CD4-positive, alpha-beta T cell (primary cell): ENCODE measurements at regions not wholly inside any gene's neighbourhood (a gene's known extent, or its start where the extent isn't known, plus 50 kb on each side); places are given as distances from the start of the nearest gene placed in this dataset.

ENCODE experiments used
- ATAC-seq: fragments of 200-7000 bp; cut with Tn5 transposase; one replicate; pipeline ENCODE4 v1.10.0; 2022; ENCODE audit warnings: mild to moderate bottlenecking; ENCODE audit not compliant: poor library complexity
- CTCF ChIA-PET: fragments of 350-600 bp; sonication (Branson Sonifier 250); formaldehyde crosslinking; loops from one replicate; lab custom pipeline; 2021; ENCODE audit warnings: antibody characterized with exemption, inconsistent platforms; lab: Charles Lee
- POLR2A ChIA-PET: fragments of 350-600 bp; sonication (Branson Sonifier 250); formaldehyde crosslinking; loops from one replicate; lab custom pipeline; 2021; ENCODE audit warnings: antibody characterized with exemption, inconsistent platforms; lab: Charles Lee
- DNase-seq, 14 experiments: peaks; one replicate each; pipeline ENCODE4 v3.0.0-alpha.2; 2013 to 2020; ENCODE audit warnings: mixed read lengths in 2 of 14
- H3K27ac ChIP-seq, 2 donors: one replicate each; pipeline versions ENCODE4 v1.5.1 to v1.7.0; 2013; ENCODE audit warnings: low read length in 2 of 2, low read depth in 1 of 2, mild to moderate bottlenecking in 1 of 2
- H3K27me3 ChIP-seq, 2 experiments: 1 replicate in 1 of 2; 2 replicates in 1 of 2; pipeline versions ENCODE4 v1.6.1 to v1.7.0; 2013; ENCODE audit warnings: low read length in 2 of 2, control low read depth in 1 of 2, mild to moderate bottlenecking in 1 of 2, moderate library complexity in 1 of 2; ENCODE audit not compliant: insufficient read depth in 2 of 2, control insufficient read depth in 1 of 2
- H3K36me3 ChIP-seq: one replicate; pipeline ENCODE4 v1.6.1; 2013; ENCODE audit warnings: low read length, control low read depth; ENCODE audit not compliant: insufficient read depth
- H3K4me1 ChIP-seq: one replicate; pipeline ENCODE4 v1.6.1; 2013; ENCODE audit warnings: low read length, control low read depth; ENCODE audit not compliant: insufficient read depth
- H3K4me3 ChIP-seq: one replicate; pipeline ENCODE4 v1.5.1; 2013; ENCODE audit warnings: mild to moderate bottlenecking, low read length, moderate library complexity
- H3K9me3 ChIP-seq, 2 experiments: 1 replicate in 1 of 2; 2 replicates in 1 of 2; pipeline versions ENCODE4 v1.6.1 to v1.7.0; 2013; ENCODE audit warnings: low read length in 2 of 2, mild to moderate bottlenecking in 2 of 2, control low read depth in 1 of 2, moderate library complexity in 1 of 2; ENCODE audit not compliant: control insufficient read depth in 1 of 2, insufficient read depth in 1 of 2
- H3K27ac Mint-ChIP-seq: one replicate; pipeline ENCODE4 v1.8.0; 2020; ENCODE audit warnings: mixed read lengths
- H3K27me3 Mint-ChIP-seq: one replicate; pipeline ENCODE4 v1.8.0; 2021; ENCODE audit warnings: mixed read lengths
- H3K36me3 Mint-ChIP-seq: one replicate; pipeline ENCODE4 v1.8.0; 2021; ENCODE audit warnings: low read depth, mixed read lengths
- H3K4me1 Mint-ChIP-seq: one replicate; pipeline ENCODE4 v1.8.0; 2021; ENCODE audit warnings: low read depth, mixed read lengths
- H3K4me3 Mint-ChIP-seq: one replicate; pipeline ENCODE4 v1.8.0; 2020; ENCODE audit warnings: mild to moderate bottlenecking, mixed read lengths
- H3K9me3 Mint-ChIP-seq: one replicate; pipeline ENCODE4 v1.8.0; 2020; ENCODE audit warnings: mixed read lengths
- CTCF ChIP-seq: fragments of 200-600 bp; IDR thresholded peaks from one replicate; pipeline ENCODE4 v1.8.0; 2022; ENCODE audit warnings: antibody characterized with exemption, mild to moderate bottlenecking
- intact Hi-C, 2 experiments: fragments of 100-400 bp; cut with DNase I in 1 of 2; cut with micrococcal nuclease in 1 of 2; formaldehyde crosslinking; loops; one replicate each; pipeline versions ENCODE4 v1.15.1 to v1.9.0; 2023 to 2025; cut with DNase I, micrococcal nuclease

- CTCF ChIA-PET: no interaction called here
- H3K4me3 ChIP-seq: no peak overlapping the region
- H3K9me3 Mint-ChIP-seq: no peaks in the 10 kb centered on the region
- no peaks in the 10 kb centered on the region for H3K36me3 Mint-ChIP-seq
- no peaks in the 10 kb centered on the region for H3K9me3 ChIP-seq
- peaks cover 0 to 10% of the 10 kb centered on the region in 2 experiments for H3K27me3 ChIP-seq
- TF ChIP-seq CTCF: no peak
- no peak overlapping the region for H3K27ac ChIP-seq
- no peak overlapping the region for H3K4me3 Mint-ChIP-seq
- no peak for DNase-seq
- no peaks in the 10 kb centered on the region for H3K4me1 ChIP-seq
- intact Hi-C loops: loop anchor here (2.0 to 5.0 kb wide), 3 partner anchors 961 to 1727 kb away; no protein-coding TSS in a partner anchor
- no peak overlapping the region for H3K27ac Mint-ChIP-seq
- peaks cover 30% of the 10 kb centered on the region for H3K27me3 Mint-ChIP-seq
- no peaks in the 10 kb centered on the region for H3K4me1 Mint-ChIP-seq
- POLR2A ChIA-PET: no interaction called here
- no peaks in the 10 kb centered on the region for H3K36me3 ChIP-seq
- ATAC-seq: no peak
Observed at GRCh38 chr10:51000164-51000563, 74.1 kb upstream of the PRKG1 start.

GRCh38 chr10:51000976-51001375 is 73.3 kb upstream of the PRKG1 start:
- no peak overlapping the region for H3K27ac ChIP-seq
- H3K27me3 ChIP-seq: peaks cover 0 to 10% of the 10 kb centered on the region in 2 experiments
- intact Hi-C loops: loop anchor here (1.0 to 5.0 kb wide), 4 partner anchors 960 to 1726 kb away; no protein-coding TSS in a partner anchor
- Mint-ChIP-seq H3K27me3 (peaks cover 25% of the 10 kb centered on the region), H3K9me3 (no peaks in the 10 kb centered on the region), H3K27ac (no peak overlapping the region), H3K36me3 (no peaks in the 10 kb centered on the region), H3K4me3 (no peak overlapping the region), H3K4me1 (no peaks in the 10 kb centered on the region)
- H3K36me3 ChIP-seq: no peaks in the 10 kb centered on the region
- H3K4me3 ChIP-seq: no peak overlapping the region
- ChIA-PET POLR2A (no interaction called here), CTCF (no interaction called here)
- no peaks in the 10 kb centered on the region for H3K9me3 ChIP-seq
- TF ChIP-seq CTCF: no peak
- DNase-seq (no peak), ATAC-seq (no peak)
- H3K4me1 ChIP-seq: no peaks in the 10 kb centered on the region

GRCh38 chr10:51001587-51001986 is 72.7 kb upstream of the PRKG1 start:
- no peak overlapping the region for H3K27ac ChIP-seq
- H3K9me3 Mint-ChIP-seq: no peaks in the 10 kb centered on the region
- H3K27me3 Mint-ChIP-seq: peaks cover 20% of the 10 kb centered on the region
- H3K4me3 ChIP-seq: no peak overlapping the region
- TF ChIP-seq CTCF: peak; percentile 73
- H3K4me1 Mint-ChIP-seq: no peaks in the 10 kb centered on the region
- no peak overlapping the region for H3K27ac Mint-ChIP-seq
- intact Hi-C loops: loop anchor here (1.0 to 5.0 kb wide), 4 partner anchors 959 to 1726 kb away; no protein-coding TSS in a partner anchor
- no peaks in the 10 kb centered on the region for H3K4me1 ChIP-seq
- DNase-seq (peak in 3 of 14 experiments; percentile 1 to 20 (median 11)), ATAC-seq (no peak)
- ChIA-PET CTCF (no interaction called here), POLR2A (no interaction called here)
- no peaks in the 10 kb centered on the region for H3K36me3 ChIP-seq
- H3K27me3 ChIP-seq: peaks cover 0 to 6% of the 10 kb centered on the region in 2 experiments
- no peaks in the 10 kb centered on the region for H3K9me3 ChIP-seq
- no peak overlapping the region for H3K4me3 Mint-ChIP-seq
- no peaks in the 10 kb centered on the region for H3K36me3 Mint-ChIP-seq
